ENCODE measurements at regions not wholly inside any gene's neighbourhood (a gene's known extent, or its start where the extent isn't known, plus 50 kb on each side); places are given as distances from the start of the nearest gene placed in this dataset.

GRCh38 chr7:145030754-145031153 lies 194.9 kb upstream of the TPK1 start:
- H3K9ac ChIP-seq (ENCODE audit: control insufficient read depth, insufficient read depth, low read length): no peak overlapping the region
- no peaks in the 10 kb centered on the region for H3K9me3 ChIP-seq (replicated peaks; ENCODE audit: control insufficient read depth, insufficient read depth, low read length)
- no peak overlapping the region for H3K4me2 ChIP-seq (ENCODE audit: control insufficient read depth, insufficient read depth)
- ChIA-PET POLR2A (no interaction called here), CTCF (no interaction called here), SMC1A (ENCODE audit: uncharacterized antibody, unreplicated experiment) (no interaction called here), RAD21 (ENCODE audit: unreplicated experiment) (no interaction called here)
- in situ Hi-C loops (cut with MboI): no loop called here
- H4K20me1 ChIP-seq (ENCODE audit: control insufficient read depth, insufficient read depth): no peaks in the 10 kb centered on the region
- DNase-seq (ENCODE audit: low read depth, low spot score) (no peak), ATAC-seq (peak; percentile 35), FAIRE-seq (no peak)
- no peaks in the 10 kb centered on the region for H3K79me2 ChIP-seq (ENCODE audit: control insufficient read depth, insufficient read depth, low read length)
- intact Hi-C loops (cut with micrococcal nuclease; ENCODE audit: unreplicated experiment): loop anchor here (10.0 kb wide), 3 partner anchors 296 to 604 kb away; no protein-coding TSS in a partner anchor
- no peaks in the 10 kb centered on the region for H3K4me1 ChIP-seq (ENCODE audit: control insufficient read depth, insufficient read depth, low read length)
- H3K27ac ChIP-seq (ENCODE audit: control insufficient read depth, insufficient read depth): no peak overlapping the region
- no peak overlapping the region for H2AFZ ChIP-seq (ENCODE audit: control insufficient read depth, low read depth, low read length)
- TF ChIP-seq SRF (IDR thresholded peaks at IDR 0.05; ENCODE audit: low read depth in 2 of 2, low read length in 2 of 2): no peak
- no peak for TF ChIP-seq ZZZ3 (IDR thresholded peaks at IDR 0.05; ENCODE audit: control insufficient read depth, insufficient read length, low read depth)
- no peak for TF ChIP-seq SREBF2 (IDR thresholded peaks at IDR 0.05; ENCODE audit: low read length)
- no peak for TF ChIP-seq ZBTB4 (CRISPR knock-in tag; IDR thresholded peaks at IDR 0.05)
- TF ChIP-seq, protein P1, sequence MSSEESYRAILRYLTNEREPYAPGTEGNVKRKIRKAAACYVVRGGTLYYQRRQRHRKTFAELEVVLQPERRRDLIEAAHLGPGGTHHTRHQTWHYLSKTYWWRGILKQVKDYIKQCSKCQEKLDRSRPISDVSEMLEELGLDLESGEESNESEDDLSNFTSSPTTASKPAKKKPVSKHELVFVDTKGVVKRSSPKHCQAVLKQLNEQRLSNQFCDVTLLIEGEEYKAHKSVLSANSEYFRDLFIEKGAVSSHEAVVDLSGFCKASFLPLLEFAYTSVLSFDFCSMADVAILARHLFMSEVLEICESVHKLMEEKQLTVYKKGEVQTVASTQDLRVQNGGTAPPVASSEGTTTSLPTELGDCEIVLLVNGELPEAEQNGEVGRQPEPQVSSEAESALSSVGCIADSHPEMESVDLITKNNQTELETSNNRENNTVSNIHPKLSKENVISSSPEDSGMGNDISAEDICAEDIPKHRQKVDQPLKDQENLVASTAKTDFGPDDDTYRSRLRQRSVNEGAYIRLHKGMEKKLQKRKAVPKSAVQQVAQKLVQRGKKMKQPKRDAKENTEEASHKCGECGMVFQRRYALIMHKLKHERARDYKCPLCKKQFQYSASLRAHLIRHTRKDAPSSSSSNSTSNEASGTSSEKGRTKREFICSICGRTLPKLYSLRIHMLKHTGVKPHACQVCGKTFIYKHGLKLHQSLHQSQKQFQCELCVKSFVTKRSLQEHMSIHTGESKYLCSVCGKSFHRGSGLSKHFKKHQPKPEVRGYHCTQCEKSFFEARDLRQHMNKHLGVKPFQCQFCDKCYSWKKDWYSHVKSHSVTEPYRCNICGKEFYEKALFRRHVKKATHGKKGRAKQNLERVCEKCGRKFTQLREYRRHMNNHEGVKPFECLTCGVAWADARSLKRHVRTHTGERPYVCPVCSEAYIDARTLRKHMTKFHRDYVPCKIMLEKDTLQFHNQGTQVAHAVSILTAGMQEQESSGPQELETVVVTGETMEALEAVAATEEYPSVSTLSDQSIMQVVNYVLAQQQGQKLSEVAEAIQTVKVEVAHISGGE (CRISPR knock-in tag; IDR thresholded peaks at IDR 0.05): no peak
- TF ChIP-seq TCF7 (IDR thresholded peaks at IDR 0.05; ENCODE audit: borderline replicate concordance): no peak
- no peak for TF ChIP-seq BHLHE40 (IDR thresholded peaks at IDR 0.05; ENCODE audit: borderline replicate concordance in 1 of 2, low read depth in 2 of 2, low read length in 1 of 2)
- TF ChIP-seq PAX8 (IDR thresholded peaks at IDR 0.05): no peak
- TF ChIP-seq BMI1 (IDR thresholded peaks at IDR 0.05; ENCODE audit: borderline replicate concordance): no peak
- no peak for TF ChIP-seq SREBF1 (IDR thresholded peaks at IDR 0.05; ENCODE audit: low read length)
- no peak for TF ChIP-seq CHD2 (IDR thresholded peaks at IDR 0.05; ENCODE audit: borderline replicate concordance, low read depth, low read length)
- no peak for TF ChIP-seq GATAD2B (conservative IDR thresholded peaks at IDR 0.05; ENCODE audit: low read depth)
- TF ChIP-seq TCF12 (IDR thresholded peaks at IDR 0.05; ENCODE audit: low read depth, low read length): no peak
- TF ChIP-seq NFYB (IDR thresholded peaks at IDR 0.05; ENCODE audit: insufficient read depth, low read depth, low read length): no peak
- no peak for TF ChIP-seq SPI1 (IDR thresholded peaks at IDR 0.05; ENCODE audit: borderline replicate concordance, insufficient read depth, low read depth, low read length)
- TF ChIP-seq ZNF24 (IDR thresholded peaks at IDR 0.05): no peak
- BruUV-seq (replicated peaks): no TSS peak
- H3K27me3 ChIP-seq (replicated peaks in 1 of 2; ENCODE audit: control insufficient read depth in 2 of 2, insufficient read depth in 2 of 2, low read length in 1 of 2): no peaks in the 10 kb centered on the region
- no peaks in the 10 kb centered on the region for H3K36me3 ChIP-seq (ENCODE audit: control insufficient read depth in 2 of 2, insufficient read depth in 2 of 2, low read length in 1 of 2)
- WGBS (ENCODE audit: insufficient coverage, insufficient replicate concordance, low lambda C conversion rate, missing lambda C conversion rate): 48% methylated on average over 4 of the region's 5 CpGs
- no peak overlapping the region for H3K4me3 ChIP-seq
